BJ (cell line): ENCODE measurements at regions not wholly inside any gene's neighbourhood (a gene's known extent, or its start where the extent isn't known, plus 50 kb on each side); places are given as distances from the start of the nearest gene placed in this dataset.

Experiments used
- CTCF ChIA-PET: fragments of 350-600 bp; formaldehyde crosslinking; extraction: SDS; loops from one replicate; lab custom pipeline; 2021; ENCODE audit warnings: antibody characterized with exemption, inconsistent platforms; lab: Yijun Ruan, JAX
- POLR2A ChIA-PET: fragments of 300-600 bp; sonication (Branson Sonifier 250); formaldehyde crosslinking; extraction: SDS; loops from one replicate; lab custom pipeline; 2021; ENCODE audit warnings: antibody characterized with exemption; lab: Charles Lee
- DNase-seq: peaks from one replicate; pipeline ENCODE4 v3.0.0-alpha.2; 2011; ENCODE audit warnings: low read depth
- H3K27me3 ChIP-seq: 2 replicates; pipeline ENCODE4 v1.6.0; 2011; ENCODE audit warnings: low read length; ENCODE audit not compliant: control insufficient read depth, insufficient read depth
- H3K36me3 ChIP-seq: 2 replicates; pipeline ENCODE4 v1.5.1; 2011; ENCODE audit warnings: low read length; ENCODE audit not compliant: control insufficient read depth, insufficient read depth
- H3K4me3 ChIP-seq: 2 replicates; pipeline ENCODE4 v1.5.1; 2011; ENCODE audit warnings: low read depth, mild to moderate bottlenecking, control low read depth, low read length
- TF ChIP-seq, protein P1 (sequence below): IDR thresholded peaks from 2 replicates; pipeline ENCODE4 v1.5.1; 2011; ENCODE audit warnings: low read depth, mild to moderate bottlenecking, control low read depth, inconsistent platforms, low read length, moderate library complexity; ENCODE audit not compliant: insufficient read depth

- POLR2A ChIA-PET = no interaction called here
- peak; percentile 13 for DNase-seq
- H3K36me3 ChIP-seq = no peaks in the 10 kb centered on the region
- TF ChIP-seq, protein P1, sequence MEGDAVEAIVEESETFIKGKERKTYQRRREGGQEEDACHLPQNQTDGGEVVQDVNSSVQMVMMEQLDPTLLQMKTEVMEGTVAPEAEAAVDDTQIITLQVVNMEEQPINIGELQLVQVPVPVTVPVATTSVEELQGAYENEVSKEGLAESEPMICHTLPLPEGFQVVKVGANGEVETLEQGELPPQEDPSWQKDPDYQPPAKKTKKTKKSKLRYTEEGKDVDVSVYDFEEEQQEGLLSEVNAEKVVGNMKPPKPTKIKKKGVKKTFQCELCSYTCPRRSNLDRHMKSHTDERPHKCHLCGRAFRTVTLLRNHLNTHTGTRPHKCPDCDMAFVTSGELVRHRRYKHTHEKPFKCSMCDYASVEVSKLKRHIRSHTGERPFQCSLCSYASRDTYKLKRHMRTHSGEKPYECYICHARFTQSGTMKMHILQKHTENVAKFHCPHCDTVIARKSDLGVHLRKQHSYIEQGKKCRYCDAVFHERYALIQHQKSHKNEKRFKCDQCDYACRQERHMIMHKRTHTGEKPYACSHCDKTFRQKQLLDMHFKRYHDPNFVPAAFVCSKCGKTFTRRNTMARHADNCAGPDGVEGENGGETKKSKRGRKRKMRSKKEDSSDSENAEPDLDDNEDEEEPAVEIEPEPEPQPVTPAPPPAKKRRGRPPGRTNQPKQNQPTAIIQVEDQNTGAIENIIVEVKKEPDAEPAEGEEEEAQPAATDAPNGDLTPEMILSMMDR = no peak
- no peak overlapping the region for H3K4me3 ChIP-seq
- CTCF ChIA-PET = no interaction called here
- H3K27me3 ChIP-seq = no peaks in the 10 kb centered on the region
Measured at GRCh38 chr2:53475321-53475720, 292.3 kb upstream of the CHAC2 start.

DNA sequence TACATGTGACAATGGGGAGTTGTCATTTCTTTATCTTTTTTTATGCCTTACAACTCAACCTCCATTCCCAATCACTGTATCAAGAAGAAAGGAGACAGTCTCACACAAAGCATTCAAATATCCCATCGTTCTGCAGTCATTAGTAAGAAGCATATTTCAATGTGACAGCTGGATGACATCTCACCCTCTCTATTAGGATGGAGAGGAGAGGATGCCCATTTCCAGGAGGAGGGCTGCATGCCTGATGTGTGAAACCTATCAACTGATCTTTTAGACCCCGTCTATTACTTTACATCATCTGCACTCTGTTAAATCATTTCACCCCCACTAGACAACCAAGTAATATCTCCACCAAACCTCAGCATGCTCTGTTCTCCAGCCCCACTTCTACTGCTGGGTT lies 292.7 kb upstream of the CHAC2 start:
- CTCF ChIA-PET = no interaction called here

GRCh38 chr2:53473775-53474311 lies 293.8 kb upstream of the CHAC2 start:
- Histone ChIP-seq H3K36me3 (no peaks in the 10 kb centered on the region), H3K4me3 (no peak overlapping the region), H3K27me3 (no peaks in the 10 kb centered on the region)
- POLR2A ChIA-PET = no interaction called here
- TF ChIP-seq, protein P1 = no peak
- CTCF ChIA-PET = no interaction called here
- no peak for DNase-seq

More for the DNA sequence above, 292.7 kb upstream of the CHAC2 start:
- POLR2A ChIA-PET = no interaction called here
- Histone ChIP-seq H3K36me3 (no peaks in the 10 kb centered on the region), H3K27me3 (no peaks in the 10 kb centered on the region), H3K4me3 (no peak overlapping the region)
- TF ChIP-seq, protein P1 = no peak
- DNase-seq = no peak

DNA sequence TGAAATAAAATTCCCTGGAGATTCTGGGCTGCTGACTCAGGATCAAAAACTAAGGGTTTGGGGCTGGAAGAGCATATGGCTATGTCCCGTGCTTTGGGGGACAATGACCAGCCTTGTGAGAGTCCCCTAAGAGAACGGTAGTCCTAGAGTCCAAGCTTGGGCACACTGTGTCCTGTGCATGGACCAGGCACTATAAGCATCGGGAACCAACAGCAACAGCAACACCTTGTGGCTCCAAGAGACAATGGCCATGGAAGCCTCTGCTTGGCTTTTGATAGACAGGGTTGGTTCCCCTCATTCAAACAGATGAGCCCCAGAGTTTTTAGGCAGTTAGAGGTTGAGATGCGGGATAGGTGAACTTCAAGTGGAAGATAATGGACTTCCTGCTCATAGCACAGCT lies 294.4 kb upstream of the CHAC2 start:
- no peak for DNase-seq
- ChIA-PET CTCF (no interaction called here), POLR2A (no interaction called here)

DNA sequence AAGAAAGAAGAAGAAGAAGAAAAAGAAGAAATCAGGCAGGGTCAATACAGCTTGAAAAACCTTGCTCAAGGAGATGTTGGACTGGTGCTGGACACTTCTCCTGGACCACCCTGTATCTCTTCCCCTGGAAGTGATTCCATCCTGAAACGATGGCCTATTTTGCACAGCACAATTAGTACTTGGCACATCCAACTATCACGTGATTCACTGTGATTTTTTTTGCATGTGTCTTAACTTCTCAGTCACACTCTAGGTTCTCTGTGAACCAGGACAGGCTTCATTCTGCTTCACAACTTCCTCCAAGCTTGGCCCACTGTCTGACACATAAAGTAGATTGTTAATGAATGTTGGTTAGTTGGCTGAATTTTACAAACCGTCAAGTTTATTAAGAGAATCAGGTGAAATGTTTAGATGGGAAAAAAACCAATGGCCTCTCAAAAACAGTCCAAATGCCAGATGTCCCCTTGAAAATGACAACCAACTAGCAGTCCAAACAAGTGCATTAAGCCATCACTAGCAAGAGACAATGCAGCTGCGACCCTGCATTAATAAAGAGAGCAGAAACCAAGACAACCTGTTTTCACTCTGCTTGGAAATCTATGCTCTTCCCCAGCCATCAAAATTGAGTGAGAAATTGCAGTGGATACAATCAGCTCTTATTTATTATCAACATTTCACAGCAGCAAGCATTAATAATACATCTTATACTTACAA lies 300.0 kb upstream of the CHAC2 start:
- no peak for DNase-seq
- Histone ChIP-seq H3K4me3 (no peak overlapping the region), H3K36me3 (no peaks in the 10 kb centered on the region), H3K27me3 (no peaks in the 10 kb centered on the region)
- ChIA-PET POLR2A (no interaction called here), CTCF (interaction anchor here (1.0 to 1.1 kb wide), 2 partner anchors 12 to 19 kb away, joined by 3 read pairs; no protein-coding TSS in a partner anchor)
- TF ChIP-seq, protein P1 = no peak

More for the DNA sequence above, 294.4 kb upstream of the CHAC2 start:
- Histone ChIP-seq H3K36me3 (no peaks in the 10 kb centered on the region), H3K4me3 (no peak overlapping the region), H3K27me3 (no peaks in the 10 kb centered on the region)
- TF ChIP-seq, protein P1 = no peak
